ENCODE measurements at regions not wholly inside any gene's neighbourhood (a gene's known extent, or its start where the extent isn't known, plus 50 kb on each side); places are given as distances from the start of the nearest gene placed in this dataset.

DNA sequence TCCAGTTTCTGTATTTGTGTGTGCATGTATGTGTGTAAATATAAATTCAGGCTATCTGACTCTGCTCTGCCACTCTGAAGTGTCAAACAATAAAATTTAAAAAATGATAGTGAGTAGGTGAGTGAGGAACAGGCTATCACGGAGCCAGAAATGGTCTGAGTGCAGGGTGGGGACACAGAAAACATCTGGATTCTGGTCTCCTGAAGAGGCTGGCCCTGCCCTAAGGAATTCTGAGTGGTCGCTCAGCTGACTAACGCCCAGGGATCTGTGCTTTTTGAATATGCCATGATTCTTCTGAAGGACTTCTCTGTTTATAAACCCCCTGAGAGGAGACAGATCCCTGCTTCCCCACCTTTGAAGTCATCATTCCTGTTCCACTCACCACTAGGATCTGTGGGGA is 353.9 kb upstream of the GYPC start:
- TF ChIP-seq YY1 (IDR thresholded peaks at IDR 0.05) (no peak), SP1 (IDR thresholded peaks at IDR 0.05) (no peak), GABPA (IDR thresholded peaks at IDR 0.05 in 1 of 2, conservative IDR thresholded peaks at IDR 0.05 in 1 of 2) (no peak), TAF1 (conservative IDR thresholded peaks at IDR 0.05) (no peak), EGR1 (IDR thresholded peaks at IDR 0.05; ENCODE audit: low read depth in 2 of 2) (no peak), RXRA (IDR thresholded peaks at IDR 0.05) (no peak), HNF4G (IDR thresholded peaks at IDR 0.05) (no peak), JUND (IDR thresholded peaks at IDR 0.05) (no peak), RAD21 (IDR thresholded peaks at IDR 0.05) (no peak), NR2F2 (IDR thresholded peaks at IDR 0.05) (no peak), HNF4A (conservative IDR thresholded peaks at IDR 0.05) (no peak), FOXA1 (IDR thresholded peaks at IDR 0.05) (no peak), FOXA2 (IDR thresholded peaks at IDR 0.05) (no peak)
- TF ChIP-seq, protein P1, sequence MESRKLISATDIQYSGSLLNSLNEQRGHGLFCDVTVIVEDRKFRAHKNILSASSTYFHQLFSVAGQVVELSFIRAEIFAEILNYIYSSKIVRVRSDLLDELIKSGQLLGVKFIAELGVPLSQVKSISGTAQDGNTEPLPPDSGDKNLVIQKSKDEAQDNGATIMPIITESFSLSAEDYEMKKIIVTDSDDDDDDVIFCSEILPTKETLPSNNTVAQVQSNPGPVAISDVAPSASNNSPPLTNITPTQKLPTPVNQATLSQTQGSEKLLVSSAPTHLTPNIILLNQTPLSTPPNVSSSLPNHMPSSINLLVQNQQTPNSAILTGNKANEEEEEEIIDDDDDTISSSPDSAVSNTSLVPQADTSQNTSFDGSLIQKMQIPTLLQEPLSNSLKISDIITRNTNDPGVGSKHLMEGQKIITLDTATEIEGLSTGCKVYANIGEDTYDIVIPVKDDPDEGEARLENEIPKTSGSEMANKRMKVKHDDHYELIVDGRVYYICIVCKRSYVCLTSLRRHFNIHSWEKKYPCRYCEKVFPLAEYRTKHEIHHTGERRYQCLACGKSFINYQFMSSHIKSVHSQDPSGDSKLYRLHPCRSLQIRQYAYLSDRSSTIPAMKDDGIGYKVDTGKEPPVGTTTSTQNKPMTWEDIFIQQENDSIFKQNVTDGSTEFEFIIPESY (IDR thresholded peaks at IDR 0.05), result no peak
- TF ChIP-seq, protein P2, sequence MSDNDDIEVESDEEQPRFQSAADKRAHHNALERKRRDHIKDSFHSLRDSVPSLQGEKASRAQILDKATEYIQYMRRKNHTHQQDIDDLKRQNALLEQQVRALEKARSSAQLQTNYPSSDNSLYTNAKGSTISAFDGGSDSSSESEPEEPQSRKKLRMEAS (IDR thresholded peaks at IDR 0.05), result no peak
- TF ChIP-seq, protein P3, sequence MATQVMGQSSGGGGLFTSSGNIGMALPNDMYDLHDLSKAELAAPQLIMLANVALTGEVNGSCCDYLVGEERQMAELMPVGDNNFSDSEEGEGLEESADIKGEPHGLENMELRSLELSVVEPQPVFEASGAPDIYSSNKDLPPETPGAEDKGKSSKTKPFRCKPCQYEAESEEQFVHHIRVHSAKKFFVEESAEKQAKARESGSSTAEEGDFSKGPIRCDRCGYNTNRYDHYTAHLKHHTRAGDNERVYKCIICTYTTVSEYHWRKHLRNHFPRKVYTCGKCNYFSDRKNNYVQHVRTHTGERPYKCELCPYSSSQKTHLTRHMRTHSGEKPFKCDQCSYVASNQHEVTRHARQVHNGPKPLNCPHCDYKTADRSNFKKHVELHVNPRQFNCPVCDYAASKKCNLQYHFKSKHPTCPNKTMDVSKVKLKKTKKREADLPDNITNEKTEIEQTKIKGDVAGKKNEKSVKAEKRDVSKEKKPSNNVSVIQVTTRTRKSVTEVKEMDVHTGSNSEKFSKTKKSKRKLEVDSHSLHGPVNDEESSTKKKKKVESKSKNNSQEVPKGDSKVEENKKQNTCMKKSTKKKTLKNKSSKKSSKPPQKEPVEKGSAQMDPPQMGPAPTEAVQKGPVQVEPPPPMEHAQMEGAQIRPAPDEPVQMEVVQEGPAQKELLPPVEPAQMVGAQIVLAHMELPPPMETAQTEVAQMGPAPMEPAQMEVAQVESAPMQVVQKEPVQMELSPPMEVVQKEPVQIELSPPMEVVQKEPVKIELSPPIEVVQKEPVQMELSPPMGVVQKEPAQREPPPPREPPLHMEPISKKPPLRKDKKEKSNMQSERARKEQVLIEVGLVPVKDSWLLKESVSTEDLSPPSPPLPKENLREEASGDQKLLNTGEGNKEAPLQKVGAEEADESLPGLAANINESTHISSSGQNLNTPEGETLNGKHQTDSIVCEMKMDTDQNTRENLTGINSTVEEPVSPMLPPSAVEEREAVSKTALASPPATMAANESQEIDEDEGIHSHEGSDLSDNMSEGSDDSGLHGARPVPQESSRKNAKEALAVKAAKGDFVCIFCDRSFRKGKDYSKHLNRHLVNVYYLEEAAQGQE (IDR thresholded peaks at IDR 0.05), result no peak
- TF ChIP-seq, protein P4, sequence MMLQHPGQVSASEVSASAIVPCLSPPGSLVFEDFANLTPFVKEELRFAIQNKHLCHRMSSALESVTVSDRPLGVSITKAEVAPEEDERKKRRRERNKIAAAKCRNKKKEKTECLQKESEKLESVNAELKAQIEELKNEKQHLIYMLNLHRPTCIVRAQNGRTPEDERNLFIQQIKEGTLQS (IDR thresholded peaks at IDR 0.05), result no peak
- TF ChIP-seq, protein P5, sequence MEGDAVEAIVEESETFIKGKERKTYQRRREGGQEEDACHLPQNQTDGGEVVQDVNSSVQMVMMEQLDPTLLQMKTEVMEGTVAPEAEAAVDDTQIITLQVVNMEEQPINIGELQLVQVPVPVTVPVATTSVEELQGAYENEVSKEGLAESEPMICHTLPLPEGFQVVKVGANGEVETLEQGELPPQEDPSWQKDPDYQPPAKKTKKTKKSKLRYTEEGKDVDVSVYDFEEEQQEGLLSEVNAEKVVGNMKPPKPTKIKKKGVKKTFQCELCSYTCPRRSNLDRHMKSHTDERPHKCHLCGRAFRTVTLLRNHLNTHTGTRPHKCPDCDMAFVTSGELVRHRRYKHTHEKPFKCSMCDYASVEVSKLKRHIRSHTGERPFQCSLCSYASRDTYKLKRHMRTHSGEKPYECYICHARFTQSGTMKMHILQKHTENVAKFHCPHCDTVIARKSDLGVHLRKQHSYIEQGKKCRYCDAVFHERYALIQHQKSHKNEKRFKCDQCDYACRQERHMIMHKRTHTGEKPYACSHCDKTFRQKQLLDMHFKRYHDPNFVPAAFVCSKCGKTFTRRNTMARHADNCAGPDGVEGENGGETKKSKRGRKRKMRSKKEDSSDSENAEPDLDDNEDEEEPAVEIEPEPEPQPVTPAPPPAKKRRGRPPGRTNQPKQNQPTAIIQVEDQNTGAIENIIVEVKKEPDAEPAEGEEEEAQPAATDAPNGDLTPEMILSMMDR (IDR thresholded peaks at IDR 0.05; ENCODE audit: low read depth, low read length, missing input control), result no peak
- no peaks in the 10 kb centered on the region for H3K27me3 ChIP-seq (ENCODE audit: control insufficient read depth in 4 of 4, insufficient read depth in 4 of 4, low read length in 3 of 4)
- H3K9me3 ChIP-seq (ENCODE audit: control insufficient read depth in 4 of 4, low read length in 3 of 4), result no peaks in the 10 kb centered on the region
- H3K27ac ChIP-seq (ENCODE audit: low read depth in 1 of 2, low read length in 2 of 2), result no peak overlapping the region
- 72% methylated on average over 3 of the region's 3 CpGs for WGBS
- H3K36me3 ChIP-seq (ENCODE audit: control insufficient read depth in 4 of 4, insufficient read depth in 3 of 4, low read depth in 1 of 4, low read length in 3 of 4), result no peaks in the 10 kb centered on the region
- H3K4me1 ChIP-seq (ENCODE audit: control insufficient read depth in 4 of 4, insufficient read depth in 4 of 4, low read length in 3 of 4), result peaks cover 0 to 2% (median 0%) of the 10 kb centered on the region in 4 donors
- H3K9ac ChIP-seq (ENCODE audit: low read depth in 1 of 2, low read length in 2 of 2), result no peak overlapping the region
- H3K4me3 ChIP-seq (ENCODE audit: low read depth in 1 of 3, low read length in 3 of 3), result no peak overlapping the region
- no peak for DNase-seq (ENCODE audit: low spot score)
